GM12874 (cell line): ENCODE measurements at regions not wholly inside any gene's neighbourhood (a gene's known extent, or its start where the extent isn't known, plus 50 kb on each side); places are given as distances from the start of the nearest gene placed in this dataset.

Experiments used
- TF ChIP-seq, protein P1 (sequence below): IDR thresholded peaks from 2 replicates; pipeline ENCODE4 v1.5.1; 2011; ENCODE audit warnings: low read depth, mild to moderate bottlenecking, control low read depth, low read length, moderate library complexity; ENCODE audit not compliant: insufficient read depth

DNA sequence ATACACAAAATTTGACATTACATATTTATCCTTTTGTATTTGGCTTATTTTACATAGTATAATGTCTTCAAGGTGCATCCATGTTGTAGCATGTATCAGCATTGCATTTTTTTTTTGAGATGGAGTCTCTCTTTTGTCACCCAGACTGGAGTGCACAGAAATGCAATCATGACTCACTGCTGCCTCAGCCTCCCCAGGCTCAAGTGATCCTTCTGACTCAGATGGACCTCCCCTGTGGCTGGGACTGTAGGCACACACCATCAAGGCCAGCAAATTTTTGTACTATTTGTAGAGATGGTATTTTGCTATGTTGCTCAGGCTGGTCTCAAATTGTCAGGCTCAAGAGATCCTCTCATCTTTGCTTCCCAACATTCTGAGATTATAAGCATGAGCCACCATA lies 214.4 kb upstream of the ALG10B start:
- TF ChIP-seq, protein P1, sequence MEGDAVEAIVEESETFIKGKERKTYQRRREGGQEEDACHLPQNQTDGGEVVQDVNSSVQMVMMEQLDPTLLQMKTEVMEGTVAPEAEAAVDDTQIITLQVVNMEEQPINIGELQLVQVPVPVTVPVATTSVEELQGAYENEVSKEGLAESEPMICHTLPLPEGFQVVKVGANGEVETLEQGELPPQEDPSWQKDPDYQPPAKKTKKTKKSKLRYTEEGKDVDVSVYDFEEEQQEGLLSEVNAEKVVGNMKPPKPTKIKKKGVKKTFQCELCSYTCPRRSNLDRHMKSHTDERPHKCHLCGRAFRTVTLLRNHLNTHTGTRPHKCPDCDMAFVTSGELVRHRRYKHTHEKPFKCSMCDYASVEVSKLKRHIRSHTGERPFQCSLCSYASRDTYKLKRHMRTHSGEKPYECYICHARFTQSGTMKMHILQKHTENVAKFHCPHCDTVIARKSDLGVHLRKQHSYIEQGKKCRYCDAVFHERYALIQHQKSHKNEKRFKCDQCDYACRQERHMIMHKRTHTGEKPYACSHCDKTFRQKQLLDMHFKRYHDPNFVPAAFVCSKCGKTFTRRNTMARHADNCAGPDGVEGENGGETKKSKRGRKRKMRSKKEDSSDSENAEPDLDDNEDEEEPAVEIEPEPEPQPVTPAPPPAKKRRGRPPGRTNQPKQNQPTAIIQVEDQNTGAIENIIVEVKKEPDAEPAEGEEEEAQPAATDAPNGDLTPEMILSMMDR: no peak

- TF ChIP-seq, protein P1: no peak
These were observed 206.4 kb upstream of the ALG10B start for GRCh38 chr12:38110026-38110699.

GRCh38 chr12:38113991-38114390 lies 202.6 kb upstream of the ALG10B start:
- TF ChIP-seq, protein P1: no peak

DNA sequence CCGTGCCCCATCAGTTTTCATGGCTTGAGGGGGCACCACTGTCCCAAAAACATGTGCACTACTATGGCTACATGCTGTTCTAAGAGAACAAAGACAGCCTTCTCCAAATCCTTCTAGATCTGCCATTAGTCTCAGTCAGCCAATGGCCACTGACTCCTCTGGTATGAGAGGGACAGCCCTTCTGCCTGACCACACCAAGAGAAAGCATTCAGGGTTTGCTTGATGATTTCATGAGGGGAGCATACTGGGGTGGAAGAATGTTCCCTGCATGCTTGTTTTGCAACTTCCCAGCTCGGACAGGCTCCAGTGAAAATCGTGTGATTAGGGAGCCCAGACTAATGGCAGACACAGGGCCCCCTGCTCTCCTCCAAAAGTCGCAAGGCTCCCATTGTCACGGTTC lies 199.6 kb upstream of the ALG10B start:
- TF ChIP-seq, protein P1: no peak

DNA sequence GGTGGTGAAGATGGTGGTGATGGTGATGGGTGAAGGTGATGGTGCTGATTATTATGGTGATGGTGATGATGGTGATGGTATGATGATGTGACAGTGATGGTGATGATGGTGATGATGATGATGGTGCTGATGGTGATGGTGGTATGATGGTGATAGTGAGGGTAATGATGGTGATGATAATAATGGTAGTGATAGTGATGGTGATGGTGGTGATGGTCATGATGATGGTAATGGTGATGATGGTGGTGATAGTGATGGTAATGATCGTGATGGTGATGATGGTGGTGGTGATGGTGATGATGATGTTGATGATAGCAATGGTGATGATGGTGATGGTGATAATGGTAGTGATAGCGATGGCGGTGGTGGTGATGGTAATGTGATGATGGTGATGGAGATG lies 197.9 kb upstream of the ALG10B start:
- TF ChIP-seq, protein P1: no peak

- TF ChIP-seq, protein P1: no peak
These were observed 196.1 kb upstream of the ALG10B start for GRCh38 chr12:38120438-38120837.

GRCh38 chr12:38123566-38124246 lies 192.9 kb upstream of the ALG10B start:
- TF ChIP-seq, protein P1: no peak
